SK-N-DZ (cell line): ENCODE measurements at regions not wholly inside any gene's neighbourhood (a gene's known extent, or its start where the extent isn't known, plus 50 kb on each side); places are given as distances from the start of the nearest gene placed in this dataset.
"Not testable (repeated sequence)": the region's sequence is repeated elsewhere in the genome, so short reads cannot be mapped to it uniquely, and the experiment has no call there.

Source experiments
- DNase-seq: peaks from one replicate; pipeline ENCODE4 v3.0.0-alpha.2; 2015; ENCODE audit warnings: low spot score

- no peak for DNase-seq
Measured at GRCh38 chr13:24563087-24563486, 50.5 kb upstream of the PARP4 start.

- DNase-seq, result not testable (repeated sequence)
Measured at GRCh38 chr13:24563971-24564370, 51.4 kb upstream of the PARP4 start.

- DNase-seq, result no peak
Measured at GRCh38 chr13:24564881-24565280, 52.3 kb upstream of the PARP4 start.

GRCh38 chr13:24567593-24567992, 55.0 kb upstream of the PARP4 start:
- not testable (repeated sequence) for DNase-seq

- no peak for DNase-seq
Measured at GRCh38 chr13:24574847-24575246, 62.3 kb upstream of the PARP4 start.

- DNase-seq, result peak; percentile 7
Measured at GRCh38 chr13:24580315-24580714, 67.7 kb upstream of the PARP4 start.

GRCh38 chr13:24581578-24581977, 69.0 kb upstream of the PARP4 start:
- not testable (repeated sequence) for DNase-seq

- not testable (repeated sequence) for DNase-seq
Measured at GRCh38 chr13:24591697-24592096, 79.1 kb upstream of the PARP4 start.

- DNase-seq, result not testable (repeated sequence)
Measured at GRCh38 chr13:24597906-24598670, 82.1 kb upstream of the ATP12A start.

GRCh38 chr13:24599019-24599791, 81.0 kb upstream of the ATP12A start:
- not testable (repeated sequence) for DNase-seq

- no peak for DNase-seq
Measured at GRCh38 chr13:24605923-24606372, 74.3 kb upstream of the ATP12A start.

GRCh38 chr13:24606486-24607170, 73.6 kb upstream of the ATP12A start:
- no peak for DNase-seq

GRCh38 chr13:24610956-24611355, 69.3 kb upstream of the ATP12A start:
- DNase-seq, result no peak

GRCh38 chr13:24612726-24613125, 67.5 kb upstream of the ATP12A start:
- DNase-seq, result no peak

- no peak for DNase-seq
Measured at GRCh38 chr13:24613128-24613527, 67.1 kb upstream of the ATP12A start.

- DNase-seq, result no peak
Measured at GRCh38 chr13:24613755-24614154, 66.5 kb upstream of the ATP12A start.

- DNase-seq, result no peak
Measured at GRCh38 chr13:24614306-24615080, 65.7 kb upstream of the ATP12A start.

GRCh38 chr13:24615114-24615513, 65.1 kb upstream of the ATP12A start:
- DNase-seq, result no peak

GRCh38 chr13:24615911-24616472, 64.2 kb upstream of the ATP12A start:
- DNase-seq, result no peak

GRCh38 chr13:24616514-24616913, 63.7 kb upstream of the ATP12A start:
- DNase-seq, result no peak
